DND-41 (cell line): ENCODE measurements at regions not wholly inside any gene's neighbourhood (a gene's known extent, or its start where the extent isn't known, plus 50 kb on each side); places are given as distances from the start of the nearest gene placed in this dataset.

Experiments
- EZH2 ChIP-seq: IDR thresholded peaks from 3 replicates; pipeline ENCODE4 v1.6.1; 2012; ENCODE audit warnings: borderline replicate concordance, low read depth, mild to moderate bottlenecking, moderate library complexity, low read length, inconsistent platforms; ENCODE audit not compliant: severe bottlenecking
- TF ChIP-seq, protein P1 (sequence below): IDR thresholded peaks from 2 replicates; pipeline ENCODE4 v1.5.1; 2012; ENCODE audit warnings: borderline replicate concordance, low read length, moderate library complexity, mild to moderate bottlenecking; ENCODE audit not compliant: poor library complexity, severe bottlenecking; ENCODE audit errors: extremely low read depth

DNA sequence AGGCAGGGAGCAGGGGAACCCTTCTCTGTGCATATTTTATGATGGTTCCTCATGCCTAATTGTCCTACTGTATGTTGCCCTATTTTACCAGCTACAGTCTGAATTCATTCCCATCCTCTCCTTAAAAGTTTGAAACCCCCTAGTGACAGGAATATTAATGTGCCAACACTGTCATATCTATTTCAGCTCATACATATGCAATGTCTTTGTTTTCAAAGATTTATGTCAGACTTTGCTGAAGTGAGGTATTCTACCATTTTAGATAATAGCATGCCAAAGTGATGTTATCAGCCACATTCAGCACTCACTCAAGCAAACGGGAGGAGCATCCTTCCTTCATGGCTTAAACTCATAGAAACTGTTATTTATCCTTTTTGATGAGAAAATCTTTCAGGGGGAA, 696.5 kb downstream of the NR2F1-AS1 start:
- TF ChIP-seq, protein P1, sequence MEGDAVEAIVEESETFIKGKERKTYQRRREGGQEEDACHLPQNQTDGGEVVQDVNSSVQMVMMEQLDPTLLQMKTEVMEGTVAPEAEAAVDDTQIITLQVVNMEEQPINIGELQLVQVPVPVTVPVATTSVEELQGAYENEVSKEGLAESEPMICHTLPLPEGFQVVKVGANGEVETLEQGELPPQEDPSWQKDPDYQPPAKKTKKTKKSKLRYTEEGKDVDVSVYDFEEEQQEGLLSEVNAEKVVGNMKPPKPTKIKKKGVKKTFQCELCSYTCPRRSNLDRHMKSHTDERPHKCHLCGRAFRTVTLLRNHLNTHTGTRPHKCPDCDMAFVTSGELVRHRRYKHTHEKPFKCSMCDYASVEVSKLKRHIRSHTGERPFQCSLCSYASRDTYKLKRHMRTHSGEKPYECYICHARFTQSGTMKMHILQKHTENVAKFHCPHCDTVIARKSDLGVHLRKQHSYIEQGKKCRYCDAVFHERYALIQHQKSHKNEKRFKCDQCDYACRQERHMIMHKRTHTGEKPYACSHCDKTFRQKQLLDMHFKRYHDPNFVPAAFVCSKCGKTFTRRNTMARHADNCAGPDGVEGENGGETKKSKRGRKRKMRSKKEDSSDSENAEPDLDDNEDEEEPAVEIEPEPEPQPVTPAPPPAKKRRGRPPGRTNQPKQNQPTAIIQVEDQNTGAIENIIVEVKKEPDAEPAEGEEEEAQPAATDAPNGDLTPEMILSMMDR: no peak
- no peak for TF ChIP-seq EZH2
